Colonic mucosa (tissue), 4 donors: ENCODE measurements at regions not wholly inside any gene's neighbourhood (a gene's known extent, or its start where the extent isn't known, plus 50 kb on each side); places are given as distances from the start of the nearest gene placed in this dataset.

ENCODE experiments used
- DNase-seq: peaks from one replicate; pipeline ENCODE4 v3.0.0-alpha.2; 2020
- H3K27ac ChIP-seq: fragments of 200-600 bp; one replicate; pipeline ENCODE4 v1.8.0; 2021
- H3K27me3 ChIP-seq: fragments of 200-600 bp; one replicate; pipeline ENCODE4 v1.8.0; 2021
- H3K36me3 ChIP-seq: fragments of 200-600 bp; one replicate; pipeline ENCODE4 v1.8.0; 2021
- H3K4me1 ChIP-seq: fragments of 200-600 bp; one replicate; pipeline ENCODE4 v1.8.0; 2021; ENCODE audit warnings: mild to moderate bottlenecking
- H3K4me3 ChIP-seq: fragments of 200-600 bp; one replicate; pipeline ENCODE4 v1.8.0; 2021
- H3K9ac ChIP-seq, 2 donors: one replicate each; pipeline ENCODE4 v1.7.0; 2013; ENCODE audit warnings: control low read depth in 2 of 2, low read depth in 2 of 2, low read length in 2 of 2
- H3K9me3 ChIP-seq: fragments of 200-600 bp; one replicate; pipeline ENCODE4 v1.8.0; 2021
- intact Hi-C: fragments of 100-400 bp; cut with DNase I; formaldehyde crosslinking; loops from one replicate; pipeline ENCODE4 v1.14.1; 2022
- TF ChIP-seq, protein P1 (sequence below): fragments of 200-600 bp; IDR thresholded peaks from one replicate; pipeline ENCODE4 v1.8.0; 2022; ENCODE audit warnings: antibody characterized with exemption, mild to moderate bottlenecking
- donor health status: healthy.
- donor health status: DM: no; HTN: no; CAD: no.
- donor health status: DM: no; HTN: no; CAD: no.

DNA sequence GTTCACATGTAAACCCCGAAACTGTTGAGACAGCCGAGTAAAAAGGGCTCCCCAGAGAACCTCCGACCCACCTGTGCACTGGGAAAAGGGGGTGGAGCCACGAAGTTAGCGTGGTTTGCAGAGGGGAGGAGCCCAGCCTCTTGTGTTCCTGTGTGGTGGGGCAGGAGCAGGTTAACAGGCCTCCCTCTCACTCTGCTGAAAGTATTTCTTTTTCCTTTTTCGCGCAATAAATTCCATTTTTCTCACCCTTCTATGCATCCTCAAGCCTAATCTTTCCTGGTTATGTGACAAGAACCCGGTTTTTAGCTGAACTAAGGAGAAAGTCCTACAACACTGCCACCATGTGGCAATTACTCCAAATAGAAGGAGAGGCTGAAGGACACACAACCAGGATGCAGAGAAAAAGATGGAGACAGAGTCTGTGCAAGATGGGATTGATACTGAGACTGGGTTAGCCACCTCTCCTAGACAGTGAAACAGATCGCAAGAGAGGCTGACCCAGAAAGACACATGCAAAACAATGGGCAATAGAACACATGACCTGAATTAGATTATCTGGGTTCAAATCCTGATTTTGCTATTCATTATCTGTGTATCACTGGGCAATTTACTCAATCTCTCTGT is 168.7 kb upstream of the PRSS16 start:
- peak overlapping the region; percentile 22 for H3K4me3 ChIP-seq
- DNase-seq = peak; percentile 57

DNA sequence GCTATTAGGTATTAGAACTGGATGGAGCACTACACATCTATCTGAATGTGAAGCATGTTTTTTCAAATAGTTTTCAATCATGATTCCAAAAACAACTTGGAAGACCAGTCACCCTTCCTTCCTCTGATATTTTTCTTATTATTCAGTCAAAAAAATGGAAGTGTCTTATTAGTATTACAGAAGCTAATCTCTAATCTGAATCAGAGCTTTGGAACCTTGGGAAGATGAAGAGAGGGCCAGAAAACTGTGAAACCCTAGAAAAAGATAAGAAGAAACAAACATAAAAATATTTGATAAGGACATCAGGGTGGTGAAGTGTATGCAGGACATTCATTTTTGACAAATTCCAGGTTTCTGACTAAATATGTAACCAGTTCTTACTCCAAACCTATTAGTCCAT is 166.3 kb upstream of the PRSS16 start:
- no peaks in the 10 kb centered on the region for H3K27me3 ChIP-seq
- intact Hi-C loops = no loop called here
- DNase-seq = no peak

More for the DNA sequence above, 168.7 kb upstream of the PRSS16 start:
- TF ChIP-seq, protein P1, sequence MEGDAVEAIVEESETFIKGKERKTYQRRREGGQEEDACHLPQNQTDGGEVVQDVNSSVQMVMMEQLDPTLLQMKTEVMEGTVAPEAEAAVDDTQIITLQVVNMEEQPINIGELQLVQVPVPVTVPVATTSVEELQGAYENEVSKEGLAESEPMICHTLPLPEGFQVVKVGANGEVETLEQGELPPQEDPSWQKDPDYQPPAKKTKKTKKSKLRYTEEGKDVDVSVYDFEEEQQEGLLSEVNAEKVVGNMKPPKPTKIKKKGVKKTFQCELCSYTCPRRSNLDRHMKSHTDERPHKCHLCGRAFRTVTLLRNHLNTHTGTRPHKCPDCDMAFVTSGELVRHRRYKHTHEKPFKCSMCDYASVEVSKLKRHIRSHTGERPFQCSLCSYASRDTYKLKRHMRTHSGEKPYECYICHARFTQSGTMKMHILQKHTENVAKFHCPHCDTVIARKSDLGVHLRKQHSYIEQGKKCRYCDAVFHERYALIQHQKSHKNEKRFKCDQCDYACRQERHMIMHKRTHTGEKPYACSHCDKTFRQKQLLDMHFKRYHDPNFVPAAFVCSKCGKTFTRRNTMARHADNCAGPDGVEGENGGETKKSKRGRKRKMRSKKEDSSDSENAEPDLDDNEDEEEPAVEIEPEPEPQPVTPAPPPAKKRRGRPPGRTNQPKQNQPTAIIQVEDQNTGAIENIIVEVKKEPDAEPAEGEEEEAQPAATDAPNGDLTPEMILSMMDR = peak; percentile 68
- no peaks in the 10 kb centered on the region for H3K9me3 ChIP-seq
- H3K36me3 ChIP-seq = no peaks in the 10 kb centered on the region
- intact Hi-C loops = loop anchor here (2.0 kb wide), 1 partner anchor 470 kb away; no protein-coding TSS in a partner anchor
- H3K4me1 ChIP-seq = no peaks in the 10 kb centered on the region
- H3K9ac ChIP-seq = no peak overlapping the region
- no peaks in the 10 kb centered on the region for H3K27me3 ChIP-seq
- no peak overlapping the region for H3K27ac ChIP-seq

DNA sequence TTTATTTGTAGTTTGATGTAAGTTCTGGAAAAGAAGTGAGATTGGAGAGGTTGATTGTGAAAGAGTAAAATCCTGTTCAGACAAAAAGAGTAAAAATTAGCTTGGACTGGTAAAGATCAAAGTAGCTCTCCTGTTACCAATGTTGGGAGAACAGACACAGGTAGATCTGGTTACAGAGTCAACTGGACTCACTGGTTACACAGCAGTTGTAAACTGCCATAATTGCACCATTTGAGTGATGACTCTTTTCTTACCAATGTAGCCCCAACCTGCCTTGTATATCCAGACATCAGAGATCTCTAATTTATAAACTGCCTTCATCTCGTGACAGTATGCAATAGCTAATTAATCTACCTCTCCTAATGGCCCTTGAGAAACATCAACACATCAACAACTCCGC is 165.6 kb upstream of the PRSS16 start:
- H3K36me3 ChIP-seq = no peaks in the 10 kb centered on the region
- intact Hi-C loops = no loop called here
- H3K9me3 ChIP-seq = no peaks in the 10 kb centered on the region
- H3K4me1 ChIP-seq = no peaks in the 10 kb centered on the region
- TF ChIP-seq, protein P1 = no peak
- no peak overlapping the region for H3K27ac ChIP-seq
- no peak overlapping the region for H3K4me3 ChIP-seq
- DNase-seq = no peak
- no peak overlapping the region for H3K9ac ChIP-seq
- H3K27me3 ChIP-seq = no peaks in the 10 kb centered on the region

More for the DNA sequence above, 166.3 kb upstream of the PRSS16 start:
- Histone ChIP-seq H3K27ac (no peak overlapping the region), H3K4me3 (no peak overlapping the region), H3K36me3 (no peaks in the 10 kb centered on the region), H3K4me1 (no peaks in the 10 kb centered on the region), H3K9ac (no peak overlapping the region), H3K9me3 (no peaks in the 10 kb centered on the region)
- TF ChIP-seq, protein P1 = no peak

DNA sequence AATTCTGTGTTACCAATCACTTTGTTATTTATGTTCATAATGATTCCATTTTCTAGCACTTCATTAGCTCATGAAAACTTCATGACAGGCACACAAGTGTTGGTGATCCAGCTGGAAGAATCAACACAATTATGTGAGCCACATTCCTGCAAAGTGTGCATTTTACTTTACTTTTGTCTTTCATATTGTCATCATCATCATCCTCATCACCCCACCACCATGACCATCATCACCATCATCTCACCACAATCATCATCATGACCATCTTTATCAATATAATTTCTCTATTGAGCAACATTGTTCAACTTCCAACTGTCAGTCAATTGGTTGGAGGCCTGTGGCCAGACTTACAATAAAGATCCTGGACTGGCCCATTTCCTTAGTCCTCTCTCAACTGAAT is 159.4 kb upstream of the PRSS16 start:
- Histone ChIP-seq H3K27me3 (peaks cover 15% of the 10 kb centered on the region), H3K4me1 (no peaks in the 10 kb centered on the region), H3K9ac (no peak overlapping the region), H3K4me3 (no peak overlapping the region), H3K9me3 (no peaks in the 10 kb centered on the region), H3K36me3 (no peaks in the 10 kb centered on the region), H3K27ac (no peak overlapping the region)
- TF ChIP-seq, protein P1 = no peak
- intact Hi-C loops = no loop called here
- DNase-seq = no peak

DNA sequence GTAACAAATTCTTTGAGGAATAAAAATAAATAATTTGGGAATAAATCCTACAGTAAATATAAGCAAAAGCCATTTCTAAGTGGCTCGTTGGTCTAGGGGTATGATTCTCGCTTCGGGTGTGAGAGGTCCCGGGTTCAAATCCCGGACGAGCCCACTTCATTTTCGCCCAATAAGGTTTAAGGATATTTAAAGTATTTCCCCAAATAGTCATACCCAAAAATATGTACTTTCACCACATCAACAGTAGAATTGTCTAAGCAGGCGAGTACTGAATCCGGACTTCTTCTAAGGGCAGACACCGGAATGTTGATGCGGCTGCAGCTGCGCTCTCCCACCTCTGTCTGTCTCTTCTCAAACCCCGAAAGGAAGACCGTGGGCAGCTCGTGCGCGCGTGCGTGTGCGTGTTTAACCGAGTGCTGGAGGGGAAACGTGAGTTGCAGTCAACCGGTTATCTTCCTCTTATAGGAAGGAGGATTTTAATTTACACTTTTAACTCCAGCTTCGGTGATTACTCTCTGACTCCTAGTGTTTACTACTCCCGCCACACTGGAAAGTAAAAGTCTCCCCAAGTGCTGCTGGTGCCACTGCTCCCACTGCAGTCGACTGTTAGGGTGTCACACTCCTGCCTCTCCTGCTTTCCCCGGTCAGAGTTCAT is 155.7 kb upstream of the PRSS16 start:
- H3K36me3 ChIP-seq = no peaks in the 10 kb centered on the region
- no peak for DNase-seq
- H3K27me3 ChIP-seq = peaks cover 15% of the 10 kb centered on the region
- TF ChIP-seq, protein P1 = no peak
- no peak overlapping the region for H3K4me3 ChIP-seq
- no peaks in the 10 kb centered on the region for H3K9me3 ChIP-seq
- intact Hi-C loops = loop anchor here (10.0 kb wide), 1 partner anchor 747 kb away; no protein-coding TSS in a partner anchor
- no peaks in the 10 kb centered on the region for H3K4me1 ChIP-seq
- H3K27ac ChIP-seq = no peak overlapping the region
- no peak overlapping the region for H3K9ac ChIP-seq
